Liver (tissue), 8 donors: ENCODE measurements at regions not wholly inside any gene's neighbourhood (a gene's known extent, or its start where the extent isn't known, plus 50 kb on each side); places are given as distances from the start of the nearest gene placed in this dataset.

ENCODE experiments used
- DNase-seq: peaks from one replicate; pipeline ENCODE4 v3.0.0-alpha.2; 2017; ENCODE audit warnings: low spot score
- H3K27ac ChIP-seq, 2 donors: one replicate each; pipeline ENCODE4 v1.7.0; 2013; ENCODE audit warnings: inconsistent platforms in 2 of 2, low read length in 2 of 2, control low read depth in 1 of 2, low read depth in 1 of 2, mild to moderate bottlenecking in 1 of 2
- H3K27me3 ChIP-seq, 4 donors: one replicate each; pipeline versions ENCODE4 v1.6.1 to v1.7.0; 2013; ENCODE audit warnings: low read length in 3 of 4, inconsistent platforms in 1 of 4, mild to moderate bottlenecking in 1 of 4, moderate library complexity in 1 of 4; ENCODE audit not compliant: control insufficient read depth in 4 of 4, insufficient read depth in 4 of 4
- H3K36me3 ChIP-seq, 4 donors: one replicate each; pipeline versions ENCODE4 v1.6.1 to v1.7.0; 2013; ENCODE audit warnings: low read length in 3 of 4, mild to moderate bottlenecking in 3 of 4, low read depth in 1 of 4, moderate library complexity in 1 of 4; ENCODE audit not compliant: control insufficient read depth in 4 of 4, insufficient read depth in 3 of 4
- H3K4me1 ChIP-seq, 4 donors: one replicate each; pipeline versions ENCODE4 v1.6.1 to v1.7.0; 2013; ENCODE audit warnings: low read length in 3 of 4, mild to moderate bottlenecking in 3 of 4, moderate library complexity in 1 of 4; ENCODE audit not compliant: control insufficient read depth in 4 of 4, insufficient read depth in 4 of 4
- H3K4me3 ChIP-seq, 3 donors: one replicate each; pipeline versions ENCODE4 v1.6.1 to v1.7.0; 2013; ENCODE audit warnings: low read length in 3 of 3, control low read depth in 1 of 3, low read depth in 1 of 3, mild to moderate bottlenecking in 1 of 3
- H3K9ac ChIP-seq, 2 donors: one replicate each; pipeline ENCODE4 v1.7.0; 2013; ENCODE audit warnings: low read length in 2 of 2, mild to moderate bottlenecking in 2 of 2, moderate library complexity in 2 of 2, control low read depth in 1 of 2, low read depth in 1 of 2
- H3K9me3 ChIP-seq, 4 donors: one replicate each; pipeline versions ENCODE4 v1.6.1 to v1.7.0; 2013; ENCODE audit warnings: low read length in 3 of 4; ENCODE audit not compliant: control insufficient read depth in 4 of 4
- EGR1 ChIP-seq, 2 donors: IDR thresholded peaks; 2 replicates each; pipeline ENCODE4 v1.6.1; 2016 to 2018; ENCODE audit warnings: antibody characterized with exemption in 2 of 2, low read depth in 2 of 2
- FOXA1 ChIP-seq: IDR thresholded peaks from 2 replicates; pipeline ENCODE4 v1.6.1; 2016; ENCODE audit warnings: antibody characterized with exemption
- FOXA2 ChIP-seq: IDR thresholded peaks from 2 replicates; pipeline ENCODE4 v1.6.1; 2016; ENCODE audit warnings: antibody characterized with exemption
- GABPA ChIP-seq, 2 donors: IDR thresholded peaks in 1 of 2; conservative IDR thresholded peaks in 1 of 2; 2 replicates each; pipeline ENCODE4 v1.6.1; 2016; ENCODE audit warnings: antibody characterized with exemption in 2 of 2, mild to moderate bottlenecking in 1 of 2, moderate library complexity in 1 of 2
- HNF4A ChIP-seq, 2 donors: conservative IDR thresholded peaks; 2 replicates each; pipeline ENCODE4 v1.6.1; 2016; ENCODE audit warnings: antibody characterized with exemption in 2 of 2, mild to moderate bottlenecking in 2 of 2
- HNF4G ChIP-seq: IDR thresholded peaks from 2 replicates; pipeline ENCODE4 v1.6.1; 2016; ENCODE audit warnings: antibody characterized with exemption
- JUND ChIP-seq, 2 donors: IDR thresholded peaks; 2 replicates each; pipeline ENCODE4 v1.6.1; 2016; ENCODE audit warnings: antibody characterized with exemption in 2 of 2
- NR2F2 ChIP-seq: IDR thresholded peaks from 2 replicates; pipeline ENCODE4 v1.6.1; 2016; ENCODE audit warnings: antibody characterized with exemption
- RAD21 ChIP-seq, 2 donors: IDR thresholded peaks; 2 replicates each; pipeline ENCODE4 v1.6.1; 2016; ENCODE audit warnings: antibody characterized with exemption in 2 of 2, mild to moderate bottlenecking in 2 of 2
- REST ChIP-seq: IDR thresholded peaks from 2 replicates; pipeline ENCODE4 v1.6.1; 2016; ENCODE audit warnings: antibody characterized with exemption, mild to moderate bottlenecking
- RXRA ChIP-seq, 2 donors: IDR thresholded peaks; 2 replicates each; pipeline ENCODE4 v1.6.1; 2017 to 2018; ENCODE audit warnings: antibody characterized with exemption in 2 of 2, mild to moderate bottlenecking in 1 of 2
- SP1 ChIP-seq: IDR thresholded peaks from 2 replicates; pipeline ENCODE4 v1.6.1; 2018; ENCODE audit warnings: antibody characterized with exemption, mild to moderate bottlenecking
- TAF1 ChIP-seq: conservative IDR thresholded peaks from 2 replicates; pipeline ENCODE4 v1.6.1; 2016; ENCODE audit warnings: antibody characterized with exemption, mild to moderate bottlenecking
- YY1 ChIP-seq: IDR thresholded peaks from 2 replicates; pipeline ENCODE4 v1.6.1; 2016; ENCODE audit warnings: antibody characterized with exemption, mild to moderate bottlenecking
- whole genome bisulfite sequencing: extraction: QIAGEN DNeasy Blood & Tissue Kit; methylation state at CpG from one replicate; pipeline ENCODE4 v1.1.7; 2013; 5-methylcytosine and 5-hydroxymethylcytosine counted together
- TF ChIP-seq, protein P1 (sequence below): fragments of 150-350 bp; IDR thresholded peaks from 2 replicates; pipeline ENCODE4 v1.5.1; 2017; ENCODE audit warnings: improper control_type of control experiment, low read depth, low read length; ENCODE audit not compliant: missing input control
- TF ChIP-seq, protein P2 (sequence below): IDR thresholded peaks from 2 replicates; pipeline ENCODE4 v1.6.1; 2016; ENCODE audit warnings: antibody characterized with exemption
- TF ChIP-seq, protein P3 (sequence below): IDR thresholded peaks from 2 replicates; pipeline ENCODE4 v1.6.1; 2016; ENCODE audit warnings: antibody characterized with exemption
- TF ChIP-seq, protein P4 (sequence below): IDR thresholded peaks from 2 replicates; pipeline ENCODE4 v1.6.1; 2016; ENCODE audit warnings: antibody characterized with exemption
- donor health status: healthy.
- donor health status: healthy.
- donor health status: healthy.
- donor health status: healthy.
- donor health status: healthy.

DNA sequence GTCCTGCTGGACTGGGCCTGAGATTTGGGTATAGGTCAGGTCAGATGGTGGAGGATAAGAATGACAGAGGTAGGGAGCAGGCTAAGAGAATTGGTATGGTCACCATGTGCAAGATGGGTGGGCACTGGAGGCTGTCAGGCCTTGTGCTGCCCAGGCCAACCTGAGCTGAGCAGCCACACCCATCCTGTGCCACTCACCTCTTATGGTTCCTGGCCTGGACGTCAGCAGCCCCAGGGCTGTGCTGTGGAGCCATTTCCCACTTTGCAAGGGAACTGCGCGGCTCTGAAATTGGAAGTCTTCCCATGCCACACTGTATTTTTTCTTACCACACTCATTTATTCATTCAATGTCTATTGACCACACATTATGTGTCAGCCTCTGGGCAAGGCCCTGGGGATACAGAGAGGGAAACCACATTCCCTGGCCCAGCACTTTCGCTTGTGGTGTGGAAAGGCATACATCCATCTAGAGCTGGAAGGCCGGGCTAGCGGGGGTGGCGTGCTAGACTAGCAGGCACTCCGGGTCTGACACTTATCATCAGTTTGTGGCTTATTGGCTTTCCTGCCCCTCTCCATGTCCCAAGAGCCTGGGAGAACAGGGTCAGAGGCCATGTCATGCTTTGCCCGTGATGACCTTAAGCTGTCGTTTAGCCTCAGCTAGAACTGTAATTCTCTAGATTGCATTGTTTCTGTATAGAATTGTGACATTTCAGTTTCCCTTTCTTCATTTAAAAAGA is 51.1 kb upstream of the POLG start:
- no peak for DNase-seq
- TF ChIP-seq HNF4G = no peak
- no peak for TF ChIP-seq FOXA2
- TF ChIP-seq YY1 = no peak
- no peak for TF ChIP-seq FOXA1
- TF ChIP-seq RXRA (IDR thresholded peaks at IDR 0.05) = no peak
- TF ChIP-seq, protein P1, sequence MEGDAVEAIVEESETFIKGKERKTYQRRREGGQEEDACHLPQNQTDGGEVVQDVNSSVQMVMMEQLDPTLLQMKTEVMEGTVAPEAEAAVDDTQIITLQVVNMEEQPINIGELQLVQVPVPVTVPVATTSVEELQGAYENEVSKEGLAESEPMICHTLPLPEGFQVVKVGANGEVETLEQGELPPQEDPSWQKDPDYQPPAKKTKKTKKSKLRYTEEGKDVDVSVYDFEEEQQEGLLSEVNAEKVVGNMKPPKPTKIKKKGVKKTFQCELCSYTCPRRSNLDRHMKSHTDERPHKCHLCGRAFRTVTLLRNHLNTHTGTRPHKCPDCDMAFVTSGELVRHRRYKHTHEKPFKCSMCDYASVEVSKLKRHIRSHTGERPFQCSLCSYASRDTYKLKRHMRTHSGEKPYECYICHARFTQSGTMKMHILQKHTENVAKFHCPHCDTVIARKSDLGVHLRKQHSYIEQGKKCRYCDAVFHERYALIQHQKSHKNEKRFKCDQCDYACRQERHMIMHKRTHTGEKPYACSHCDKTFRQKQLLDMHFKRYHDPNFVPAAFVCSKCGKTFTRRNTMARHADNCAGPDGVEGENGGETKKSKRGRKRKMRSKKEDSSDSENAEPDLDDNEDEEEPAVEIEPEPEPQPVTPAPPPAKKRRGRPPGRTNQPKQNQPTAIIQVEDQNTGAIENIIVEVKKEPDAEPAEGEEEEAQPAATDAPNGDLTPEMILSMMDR = no peak
- TF ChIP-seq GABPA (IDR thresholded peaks at IDR 0.05 in 1 of 2, conservative IDR thresholded peaks at IDR 0.05 in 1 of 2) = no peak
- no peak for TF ChIP-seq RAD21 (IDR thresholded peaks at IDR 0.05)
- no peak for TF ChIP-seq TAF1
- TF ChIP-seq, protein P2, sequence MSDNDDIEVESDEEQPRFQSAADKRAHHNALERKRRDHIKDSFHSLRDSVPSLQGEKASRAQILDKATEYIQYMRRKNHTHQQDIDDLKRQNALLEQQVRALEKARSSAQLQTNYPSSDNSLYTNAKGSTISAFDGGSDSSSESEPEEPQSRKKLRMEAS = no peak
- no peak for TF ChIP-seq EGR1 (IDR thresholded peaks at IDR 0.05; ENCODE audit: low read depth in 2 of 2)
- TF ChIP-seq HNF4A (conservative IDR thresholded peaks at IDR 0.05) = no peak
- TF ChIP-seq NR2F2 = no peak
- TF ChIP-seq, protein P3, sequence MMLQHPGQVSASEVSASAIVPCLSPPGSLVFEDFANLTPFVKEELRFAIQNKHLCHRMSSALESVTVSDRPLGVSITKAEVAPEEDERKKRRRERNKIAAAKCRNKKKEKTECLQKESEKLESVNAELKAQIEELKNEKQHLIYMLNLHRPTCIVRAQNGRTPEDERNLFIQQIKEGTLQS = no peak
- TF ChIP-seq JUND (IDR thresholded peaks at IDR 0.05) = no peak
- TF ChIP-seq, protein P4, sequence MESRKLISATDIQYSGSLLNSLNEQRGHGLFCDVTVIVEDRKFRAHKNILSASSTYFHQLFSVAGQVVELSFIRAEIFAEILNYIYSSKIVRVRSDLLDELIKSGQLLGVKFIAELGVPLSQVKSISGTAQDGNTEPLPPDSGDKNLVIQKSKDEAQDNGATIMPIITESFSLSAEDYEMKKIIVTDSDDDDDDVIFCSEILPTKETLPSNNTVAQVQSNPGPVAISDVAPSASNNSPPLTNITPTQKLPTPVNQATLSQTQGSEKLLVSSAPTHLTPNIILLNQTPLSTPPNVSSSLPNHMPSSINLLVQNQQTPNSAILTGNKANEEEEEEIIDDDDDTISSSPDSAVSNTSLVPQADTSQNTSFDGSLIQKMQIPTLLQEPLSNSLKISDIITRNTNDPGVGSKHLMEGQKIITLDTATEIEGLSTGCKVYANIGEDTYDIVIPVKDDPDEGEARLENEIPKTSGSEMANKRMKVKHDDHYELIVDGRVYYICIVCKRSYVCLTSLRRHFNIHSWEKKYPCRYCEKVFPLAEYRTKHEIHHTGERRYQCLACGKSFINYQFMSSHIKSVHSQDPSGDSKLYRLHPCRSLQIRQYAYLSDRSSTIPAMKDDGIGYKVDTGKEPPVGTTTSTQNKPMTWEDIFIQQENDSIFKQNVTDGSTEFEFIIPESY = no peak
- TF ChIP-seq REST = no peak
- no peak for TF ChIP-seq SP1
- Histone ChIP-seq H3K4me3 (no peak overlapping the region), H3K27me3 (peaks cover 0 to 7% (median 2%) of the 10 kb centered on the region in 4 donors), H3K27ac (no peak overlapping the region), H3K9ac (no peak overlapping the region), H3K4me1 (no peaks in the 10 kb centered on the region), H3K9me3 (no peaks in the 10 kb centered on the region), H3K36me3 (no peaks in the 10 kb centered on the region)
- 86% methylated on average over 10 of the region's 10 CpGs for WGBS
